Panc1 (cell line): ENCODE measurements at regions not wholly inside any gene's neighbourhood (a gene's known extent, or its start where the extent isn't known, plus 50 kb on each side); places are given as distances from the start of the nearest gene placed in this dataset.

Experiments used
- CTCF ChIP-seq: fragments of 450-650 bp; IDR thresholded peaks from 2 replicates; pipeline ENCODE4 v1.5.1; 2017; ENCODE audit warnings: mild to moderate bottlenecking
- POLR2AphosphoS5 ChIP-seq: IDR thresholded peaks from 2 replicates; pipeline ENCODE4 v1.6.1; 2012; ENCODE audit warnings: mild to moderate bottlenecking, low read depth, low read length, moderate library complexity
- SIN3A ChIP-seq: IDR thresholded peaks from 2 replicates; pipeline ENCODE4 v1.6.1; 2012; ENCODE audit warnings: low read depth, mild to moderate bottlenecking, low read length, moderate library complexity, borderline replicate concordance; ENCODE audit not compliant: insufficient read depth
- TCF7L2 ChIP-seq: IDR thresholded peaks from 2 replicates; pipeline ENCODE4 v1.6.1; 2011; ENCODE audit warnings: mild to moderate bottlenecking, low read depth, low read length, inconsistent platforms

- TF ChIP-seq CTCF (no peak), TCF7L2 (no peak), POLR2AphosphoS5 (no peak), SIN3A (no peak)
Measured at GRCh38 chr1:51048021-51048420, 54.0 kb upstream of the C1orf185 start.
